Tibial nerve (tissue), 4 donors: ENCODE measurements at regions not wholly inside any gene's neighbourhood (a gene's known extent, or its start where the extent isn't known, plus 50 kb on each side); places are given as distances from the start of the nearest gene placed in this dataset.
"Not testable (repeated sequence)": the region's sequence is repeated elsewhere in the genome, so short reads cannot be mapped to it uniquely, and the experiment has no call there.

Source experiments
- CTCF ChIP-seq, 5 experiments: fragments of 200-600 bp in 3 of 5; fragments of 450-650 bp in 2 of 5; sonication (generic) in 3 of 5; IDR thresholded peaks; one replicate each; pipeline ENCODE4 v1.5.1; 2016 to 2019; ENCODE audit warnings: antibody characterized with exemption in 5 of 5, mild to moderate bottlenecking in 3 of 5, moderate library complexity in 2 of 5
- EP300 ChIP-seq, 2 donors: sonication (generic); formaldehyde crosslinking; IDR thresholded peaks; one replicate each; pipeline ENCODE4 v1.6.1; 2017; ENCODE audit warnings: antibody characterized with exemption in 2 of 2, mild to moderate bottlenecking in 1 of 2
- POLR2A ChIP-seq, 2 donors: fragments of 450-650 bp; IDR thresholded peaks; one replicate each; pipeline ENCODE4 v1.6.1; 2017; ENCODE audit warnings: antibody characterized with exemption in 2 of 2, mild to moderate bottlenecking in 2 of 2, moderate library complexity in 2 of 2

- not testable (repeated sequence) for TF ChIP-seq CTCF, EP300, POLR2A (IDR thresholded peaks at IDR 0.05)
These were observed 1425.2 kb upstream of the PRMT6 start for GRCh38 chr1:105631153-105631744.
